Liver (tissue), 1 donor: ENCODE measurements at regions not wholly inside any gene's neighbourhood (a gene's known extent, or its start where the extent isn't known, plus 50 kb on each side); places are given as distances from the start of the nearest gene placed in this dataset. TPM values are rescaled to one million over a fixed set of nuclear protein-coding genes. Genes with fewer than 3 reads are reported as not detected.

Experiments used
- small RNA-seq: library from RNA; depleted of rRNA; stranded (forward); fragments of <200 nt; gene quantifications from one replicate; pipeline ENCODE3, GENCODE V24; 2014

Small RNAs in the stretch of these regions (small RNA-seq; reads per million reads assigned to genes)
- not detected for gene PPIAP44
